HUES48 (cell line): ENCODE measurements at regions not wholly inside any gene's neighbourhood (a gene's known extent, or its start where the extent isn't known, plus 50 kb on each side); places are given as distances from the start of the nearest gene placed in this dataset.

ENCODE experiments used
- H3K27ac ChIP-seq: one replicate; pipeline ENCODE4 v1.7.0; 2013; ENCODE audit warnings: low read depth, low read length, inconsistent platforms
- H3K27me3 ChIP-seq: 2 replicates; pipeline ENCODE4 v1.6.1; 2013; ENCODE audit warnings: mild to moderate bottlenecking, low read length; ENCODE audit not compliant: control insufficient read depth, insufficient read depth
- H3K36me3 ChIP-seq: 2 replicates; pipeline ENCODE4 v1.6.1; 2013; ENCODE audit warnings: low read length; ENCODE audit not compliant: control insufficient read depth, insufficient read depth
- H3K4me1 ChIP-seq: 2 replicates; pipeline ENCODE4 v1.6.1; 2013; ENCODE audit warnings: mild to moderate bottlenecking, low read length; ENCODE audit not compliant: control insufficient read depth, insufficient read depth
- H3K4me3 ChIP-seq: 2 replicates; pipeline ENCODE4 v1.5.1; 2013; ENCODE audit warnings: mild to moderate bottlenecking, low read depth, low read length
- H3K9ac ChIP-seq: 2 replicates; pipeline ENCODE4 v1.6.1; 2013; ENCODE audit warnings: mild to moderate bottlenecking, low read depth, low read length, moderate library complexity
- H3K9me3 ChIP-seq: 2 replicates; pipeline ENCODE4 v1.6.1; 2013; ENCODE audit warnings: low read length; ENCODE audit not compliant: control insufficient read depth, insufficient read depth

- no peak overlapping the region for H3K9ac ChIP-seq
- no peak overlapping the region for H3K4me3 ChIP-seq
- H3K9me3 ChIP-seq: no peaks in the 10 kb centered on the region
- no peaks in the 10 kb centered on the region for H3K27me3 ChIP-seq
- H3K36me3 ChIP-seq: no peaks in the 10 kb centered on the region
- no peaks in the 10 kb centered on the region for H3K4me1 ChIP-seq
- no peak overlapping the region for H3K27ac ChIP-seq
These were observed 153.5 kb downstream of the RPLP1 start for GRCh38 chr15:69606144-69606543.

GRCh38 chr15:69606921-69607500, 154.4 kb downstream of the RPLP1 start:
- Histone ChIP-seq H3K9ac (no peak overlapping the region), H3K4me3 (no peak overlapping the region), H3K27ac (no peak overlapping the region), H3K27me3 (no peaks in the 10 kb centered on the region), H3K9me3 (no peaks in the 10 kb centered on the region), H3K36me3 (no peaks in the 10 kb centered on the region), H3K4me1 (no peaks in the 10 kb centered on the region)

- H3K27me3 ChIP-seq: no peaks in the 10 kb centered on the region
These were observed 156.0 kb downstream of the RPLP1 start for GRCh38 chr15:69608661-69609060.

GRCh38 chr15:69609176-69609575, 156.6 kb downstream of the RPLP1 start:
- Histone ChIP-seq H3K9me3 (no peaks in the 10 kb centered on the region), H3K27ac (no peak overlapping the region), H3K9ac (no peak overlapping the region), H3K4me1 (no peaks in the 10 kb centered on the region), H3K36me3 (no peaks in the 10 kb centered on the region), H3K4me3 (no peak overlapping the region), H3K27me3 (no peaks in the 10 kb centered on the region)

More at GRCh38 chr15:69608661-69609060, 156.0 kb downstream of the RPLP1 start:
- Histone ChIP-seq H3K9ac (no peak overlapping the region), H3K36me3 (no peaks in the 10 kb centered on the region), H3K9me3 (no peaks in the 10 kb centered on the region), H3K4me1 (no peaks in the 10 kb centered on the region), H3K4me3 (no peak overlapping the region), H3K27ac (no peak overlapping the region)

- H3K36me3 ChIP-seq: no peaks in the 10 kb centered on the region
- no peak overlapping the region for H3K4me3 ChIP-seq
- no peak overlapping the region for H3K27ac ChIP-seq
- no peaks in the 10 kb centered on the region for H3K9me3 ChIP-seq
- no peak overlapping the region for H3K9ac ChIP-seq
- H3K27me3 ChIP-seq: no peaks in the 10 kb centered on the region
- H3K4me1 ChIP-seq: no peaks in the 10 kb centered on the region
These were observed 157.2 kb downstream of the RPLP1 start for GRCh38 chr15:69609776-69610175.

- H3K4me1 ChIP-seq: no peaks in the 10 kb centered on the region
These were observed 157.7 kb downstream of the RPLP1 start for GRCh38 chr15:69610277-69610676.

GRCh38 chr15:69610858-69611257, 158.2 kb downstream of the RPLP1 start:
- no peak overlapping the region for H3K9ac ChIP-seq
- H3K4me1 ChIP-seq: no peaks in the 10 kb centered on the region
- no peak overlapping the region for H3K4me3 ChIP-seq
- no peaks in the 10 kb centered on the region for H3K9me3 ChIP-seq
- H3K36me3 ChIP-seq: no peaks in the 10 kb centered on the region
- H3K27ac ChIP-seq: no peak overlapping the region
- H3K27me3 ChIP-seq: no peaks in the 10 kb centered on the region

More at GRCh38 chr15:69610277-69610676, 157.7 kb downstream of the RPLP1 start:
- Histone ChIP-seq H3K36me3 (no peaks in the 10 kb centered on the region), H3K4me3 (no peak overlapping the region), H3K27me3 (no peaks in the 10 kb centered on the region), H3K9me3 (no peaks in the 10 kb centered on the region), H3K9ac (no peak overlapping the region), H3K27ac (no peak overlapping the region)

- Histone ChIP-seq H3K4me1 (no peaks in the 10 kb centered on the region), H3K36me3 (no peaks in the 10 kb centered on the region), H3K4me3 (no peak overlapping the region), H3K27me3 (no peaks in the 10 kb centered on the region), H3K9me3 (no peaks in the 10 kb centered on the region), H3K27ac (no peak overlapping the region), H3K9ac (no peak overlapping the region)
These were observed 159.5 kb downstream of the RPLP1 start for GRCh38 chr15:69612112-69612511.

- no peak overlapping the region for H3K9ac ChIP-seq
- H3K4me1 ChIP-seq: no peaks in the 10 kb centered on the region
- H3K4me3 ChIP-seq: no peak overlapping the region
- H3K9me3 ChIP-seq: no peaks in the 10 kb centered on the region
- no peaks in the 10 kb centered on the region for H3K27me3 ChIP-seq
- no peaks in the 10 kb centered on the region for H3K36me3 ChIP-seq
- no peak overlapping the region for H3K27ac ChIP-seq
These were observed 160.6 kb downstream of the RPLP1 start for GRCh38 chr15:69613182-69613581.

- H3K4me1 ChIP-seq: no peaks in the 10 kb centered on the region
- H3K27me3 ChIP-seq: no peaks in the 10 kb centered on the region
- no peaks in the 10 kb centered on the region for H3K36me3 ChIP-seq
- H3K9ac ChIP-seq: no peak overlapping the region
- H3K9me3 ChIP-seq: no peaks in the 10 kb centered on the region
- H3K27ac ChIP-seq: no peak overlapping the region
- no peak overlapping the region for H3K4me3 ChIP-seq
These were observed 161.4 kb downstream of the RPLP1 start for GRCh38 chr15:69613988-69614387.

- no peak overlapping the region for H3K9ac ChIP-seq
- H3K9me3 ChIP-seq: no peaks in the 10 kb centered on the region
- H3K4me3 ChIP-seq: no peak overlapping the region
- no peaks in the 10 kb centered on the region for H3K4me1 ChIP-seq
- H3K36me3 ChIP-seq: no peaks in the 10 kb centered on the region
- no peak overlapping the region for H3K27ac ChIP-seq
- no peaks in the 10 kb centered on the region for H3K27me3 ChIP-seq
These were observed 163.1 kb downstream of the RPLP1 start for GRCh38 chr15:69615736-69616135.

- Histone ChIP-seq H3K36me3 (no peaks in the 10 kb centered on the region), H3K27ac (no peak overlapping the region)
These were observed 163.9 kb downstream of the RPLP1 start for GRCh38 chr15:69616558-69616957.

More at GRCh38 chr15:69616558-69616957, 163.9 kb downstream of the RPLP1 start:
- Histone ChIP-seq H3K4me3 (no peak overlapping the region), H3K4me1 (no peaks in the 10 kb centered on the region), H3K9ac (no peak overlapping the region), H3K27me3 (no peaks in the 10 kb centered on the region), H3K9me3 (no peaks in the 10 kb centered on the region)
